OCI-LY3 (cell line): ENCODE measurements at regions not wholly inside any gene's neighbourhood (a gene's known extent, or its start where the extent isn't known, plus 50 kb on each side); places are given as distances from the start of the nearest gene placed in this dataset.

Experiments used
- CTCF ChIP-seq: fragments of 200-600, 300-600 bp; sonication (generic); IDR thresholded peaks from 2 replicates; pipeline ENCODE4 v1.5.1; 2014; ENCODE audit warnings: antibody characterized with exemption, low read length, low read depth
- EZH2phosphoT487 ChIP-seq: fragments of 200-600 bp; shearing (Covaris generic); IDR thresholded peaks from 2 replicates; pipeline ENCODE4 v1.6.1; 2018; ENCODE audit warnings: antibody characterized with exemption, mixed run types, low read depth

GRCh38 chr1:238710697-238711096 lies 675.7 kb upstream of the CHRM3 start:
- TF ChIP-seq EZH2phosphoT487 (no peak), CTCF (peak; percentile 30)
